IMR-90 (cell line): ENCODE measurements at regions not wholly inside any gene's neighbourhood (a gene's known extent, or its start where the extent isn't known, plus 50 kb on each side); places are given as distances from the start of the nearest gene placed in this dataset.

Experiments
- ATAC-seq: fragments of 200-7000 bp; cut with Tn5 transposase; 2 replicates; pipeline ENCODE4 v1.9.1; 2020; ENCODE audit warnings: low read depth, mild to moderate bottlenecking, moderate library complexity
- BruUV-seq: library from RNA; stranded (reverse); fragments of 400-500 nt; replicated peaks from 2 replicates; lab custom pipeline; 2021; lab: Mats Ljungman, UMichigan
- CTCF ChIA-PET: fragments of 300-600 bp; formaldehyde crosslinking; extraction: SDS; loops from one replicate; lab custom pipeline; 2021; ENCODE audit warnings: antibody characterized with exemption; lab: Yijun Ruan, JAX
- POLR2A ChIA-PET: fragments of 300-600 bp; sonication (Branson Sonifier 250); formaldehyde crosslinking; loops from one replicate; lab custom pipeline; 2022; ENCODE audit warnings: antibody characterized with exemption; ENCODE audit not compliant: unreplicated experiment; lab: Charles Lee
- DNase-seq: peaks from one replicate; pipeline ENCODE4 v3.0.0; 2013
- H2AFZ ChIP-seq: replicated peaks from 2 replicates; pipeline ENCODE3; 2013; ENCODE audit warnings: low read length, mild to moderate bottlenecking; ENCODE audit not compliant: poor library complexity
- H2AK5ac ChIP-seq: 2 replicates; pipeline ENCODE4 v1.6.1; 2013; ENCODE audit warnings: low read depth, low read length, inconsistent platforms
- H2AK9ac ChIP-seq: replicated peaks from 2 replicates; pipeline ENCODE3; 2013; ENCODE audit warnings: mild to moderate bottlenecking, low read depth, low read length, moderate library complexity; ENCODE audit not compliant: poor library complexity
- H2BK120ac ChIP-seq: 2 replicates; pipeline ENCODE4 v1.6.1; 2013; ENCODE audit warnings: low read depth, low read length, inconsistent platforms
- H2BK15ac ChIP-seq: 3 replicates; pipeline ENCODE4 v1.6.1; 2013; ENCODE audit warnings: low read depth, low read length, inconsistent platforms
- H2BK20ac ChIP-seq: 2 replicates; pipeline ENCODE4 v1.6.1; 2013; ENCODE audit warnings: low read depth, mild to moderate bottlenecking, inconsistent platforms, low read length, moderate library complexity
- H2BK5ac ChIP-seq: 2 replicates; pipeline ENCODE4 v1.6.1; 2013; ENCODE audit warnings: mild to moderate bottlenecking, low read depth, low read length, inconsistent platforms; ENCODE audit not compliant: poor library complexity, severe bottlenecking
- H3K14ac ChIP-seq: replicated peaks from 2 replicates; pipeline ENCODE4 v1.6.1; 2013; ENCODE audit warnings: low read depth, low read length, inconsistent platforms
- H3K18ac ChIP-seq: 2 replicates; pipeline ENCODE4 v1.6.1; 2013; ENCODE audit warnings: low read depth, low read length, control low read depth
- H3K23ac ChIP-seq: 2 replicates; pipeline ENCODE4 v1.6.1; 2013; ENCODE audit warnings: low read depth, low read length, inconsistent platforms
- H3K27ac ChIP-seq: 2 replicates; pipeline ENCODE4 v1.5.1; 2013; ENCODE audit warnings: mild to moderate bottlenecking, control low read depth, low read length; ENCODE audit not compliant: insufficient read depth
- H3K27me3 ChIP-seq: 2 replicates; pipeline ENCODE4 v1.6.1; 2013; ENCODE audit warnings: low read length; ENCODE audit not compliant: control insufficient read depth, insufficient read depth
- H3K36me3 ChIP-seq: 2 replicates; pipeline ENCODE4 v1.6.1; 2013; ENCODE audit warnings: low read length, mixed read lengths; ENCODE audit not compliant: control insufficient read depth, insufficient read depth
- H3K4ac ChIP-seq: 2 replicates; pipeline ENCODE4 v1.6.1; 2013; ENCODE audit warnings: low read depth, low read length, inconsistent platforms
- H3K4me1 ChIP-seq: 2 replicates; pipeline ENCODE4 v1.6.1; 2013; ENCODE audit warnings: low read length, mixed read lengths; ENCODE audit not compliant: control insufficient read depth, insufficient read depth
- H3K4me2 ChIP-seq: 2 replicates; pipeline ENCODE4 v1.6.1; 2013; ENCODE audit warnings: low read depth, mild to moderate bottlenecking, control low read depth, low read length, moderate library complexity
- H3K4me3 ChIP-seq: 2 replicates; pipeline ENCODE4 v1.5.1; 2013; ENCODE audit warnings: low read depth, mild to moderate bottlenecking, control low read depth, low read length, moderate library complexity; ENCODE audit not compliant: insufficient read depth
- H3K56ac ChIP-seq: 2 replicates; pipeline ENCODE4 v1.6.1; 2013; ENCODE audit warnings: low read length, inconsistent platforms; ENCODE audit not compliant: insufficient read depth; ENCODE audit errors: extremely low read depth
- H3K79me1 ChIP-seq, 2 experiments: 2 replicates each; pipeline ENCODE4 v1.6.1; 2013; ENCODE audit warnings: low read length in 2 of 2, inconsistent platforms in 1 of 2, low read depth in 1 of 2
- H3K9ac ChIP-seq: 2 replicates; pipeline ENCODE4 v1.6.1; 2013; ENCODE audit warnings: low read depth, low read length, control low read depth
- H3K9me1 ChIP-seq: 2 replicates; pipeline ENCODE4 v1.6.1; 2013; ENCODE audit warnings: low read length, inconsistent platforms; ENCODE audit not compliant: insufficient read depth
- H3K9me3 ChIP-seq: 2 replicates; pipeline ENCODE4 v1.6.1; 2013; ENCODE audit warnings: low read length; ENCODE audit not compliant: control insufficient read depth, insufficient read depth
- H4K20me1 ChIP-seq: 2 replicates; pipeline ENCODE4 v1.6.1; 2013; ENCODE audit warnings: low read length, inconsistent platforms; ENCODE audit not compliant: insufficient read depth
- H4K5ac ChIP-seq: 2 replicates; pipeline ENCODE4 v1.6.1; 2013; ENCODE audit warnings: mild to moderate bottlenecking, low read depth, low read length, control low read depth
- H4K8ac ChIP-seq, 2 experiments: 2 replicates each; pipeline ENCODE4 v1.6.1; 2013; ENCODE audit warnings: low read depth in 2 of 2, low read length in 2 of 2, control low read depth in 1 of 2, inconsistent platforms in 1 of 2
- H4K91ac ChIP-seq: 2 replicates; pipeline ENCODE4 v1.6.1; 2013; ENCODE audit warnings: low read depth, low read length, inconsistent platforms; ENCODE audit not compliant: insufficient read depth
- BHLHE40 ChIP-seq: fragments of 150-350 bp; IDR thresholded peaks from 2 replicates; pipeline ENCODE4 v1.6.1; 2016; ENCODE audit warnings: mild to moderate bottlenecking, low read depth, low read length
- CEBPB ChIP-seq: IDR thresholded peaks from 2 replicates; pipeline ENCODE4 v1.6.1; 2012; ENCODE audit warnings: low read depth, low read length, improper control_type of control experiment
- CHD1 ChIP-seq: IDR thresholded peaks from 2 replicates; pipeline ENCODE4 v1.6.1; 2012; ENCODE audit warnings: low read depth, low read length, improper control_type of control experiment
- CTCF ChIP-seq: conservative IDR thresholded peaks from 2 replicates; pipeline ENCODE4 v1.5.1; 2012; ENCODE audit warnings: mild to moderate bottlenecking, low read depth, low read length, improper control_type of control experiment
- FOS ChIP-seq: fragments of 150-350 bp; IDR thresholded peaks from 2 replicates; pipeline ENCODE4 v1.6.1; 2016; ENCODE audit warnings: low read depth, low read length
- MAZ ChIP-seq: IDR thresholded peaks from 2 replicates; pipeline ENCODE4 v1.6.1; 2012; ENCODE audit warnings: low read depth, mild to moderate bottlenecking, low read length, improper control_type of control experiment, moderate library complexity, borderline replicate concordance
- MXI1 ChIP-seq: IDR thresholded peaks from 2 replicates; pipeline ENCODE4 v1.6.1; 2012; ENCODE audit warnings: low read depth, mild to moderate bottlenecking, low read length, moderate library complexity, borderline replicate concordance
- NFE2L2 ChIP-seq: fragments of 150-350 bp; IDR thresholded peaks from 2 replicates; pipeline ENCODE4 v1.6.1; 2016; ENCODE audit warnings: low read depth, mild to moderate bottlenecking, low read length
- POLR2A ChIP-seq: IDR thresholded peaks from 2 replicates; pipeline ENCODE4 v1.6.1; 2012; ENCODE audit warnings: mild to moderate bottlenecking, low read depth, low read length
- RAD21 ChIP-seq: IDR thresholded peaks from 2 replicates; pipeline ENCODE4 v1.6.1; 2012; ENCODE audit warnings: low read length, improper control_type of control experiment
- RCOR1 ChIP-seq: IDR thresholded peaks from 2 replicates; pipeline ENCODE4 v1.6.1; 2012; ENCODE audit warnings: mild to moderate bottlenecking, low read length, improper control_type of control experiment; ENCODE audit not compliant: insufficient replicate concordance
- WGBS, 2 experiments: methylation state at CpG; one replicate each; pipeline versions ENCODE4 v1.1.5 to v1.1.7; 2013; ENCODE audit warnings: missing lambda C conversion rate in 2 of 2; ENCODE audit not compliant: insufficient read length in 1 of 2; ENCODE audit errors: extremely low coverage in 2 of 2; 5-methylcytosine and 5-hydroxymethylcytosine counted together
- dilution Hi-C: fragments of 300-500 bp; cut with HindIII; formaldehyde crosslinking; loops from one replicate; pipeline ENCODE4 v1.14.3; 2018; ENCODE audit warnings: low sequenced_read_pairs; ENCODE audit not compliant: unreplicated experiment
- in situ Hi-C: fragments of 300-500 bp; cut with MboI; formaldehyde crosslinking; loops from 3 replicates; pipeline ENCODE4 v1.14.3; 2019; ENCODE audit warnings: low sequenced_read_pairs, inconsistent platforms, mixed read lengths
- intact Hi-C: fragments of 100-400 bp; cut with micrococcal nuclease; formaldehyde crosslinking; loops from 2 replicates; pipeline ENCODE4 v1.10.0; 2022

GRCh38 chr14:84544486-84545131 lies 985.3 kb upstream of the FLRT2 start:
- Histone ChIP-seq H2BK5ac (no peak overlapping the region), H3K14ac (no peak overlapping the region), H4K8ac (no peak overlapping the region), H4K91ac (no peak overlapping the region), H3K4me2 (no peak overlapping the region), H3K27ac (no peak overlapping the region), H2BK15ac (no peak overlapping the region), H3K79me1 (no peaks in the 10 kb centered on the region), H2BK120ac (no peak overlapping the region), H3K4ac (no peak overlapping the region), H3K18ac (no peak overlapping the region), H3K9ac (no peak overlapping the region), H2BK20ac (no peak overlapping the region), H4K20me1 (no peaks in the 10 kb centered on the region), H3K4me3 (no peak overlapping the region), H2AFZ (no peak overlapping the region), H3K27me3 (no peaks in the 10 kb centered on the region), H3K56ac (no peak overlapping the region), H3K23ac (no peak overlapping the region), H3K36me3 (no peaks in the 10 kb centered on the region), H3K9me1 (no peaks in the 10 kb centered on the region), H4K5ac (no peak overlapping the region), H3K9me3 (no peaks in the 10 kb centered on the region), H2AK5ac (no peak overlapping the region), H2AK9ac (no peak overlapping the region), H3K4me1 (no peaks in the 10 kb centered on the region)
- ChIA-PET POLR2A (no interaction called here), CTCF (no interaction called here)
- in situ Hi-C loops (no loop called here), dilution Hi-C loops (no loop called here), intact Hi-C loops (no loop called here)
- ATAC-seq (no peak), DNase-seq (no peak)
- TF ChIP-seq CEBPB (no peak), MAZ (no peak), BHLHE40 (no peak), CHD1 (no peak), MXI1 (no peak), NFE2L2 (no peak), FOS (no peak), POLR2A (no peak), RCOR1 (no peak), CTCF (no peak), RAD21 (no peak)
- BruUV-seq = no TSS peak
- WGBS, 2 experiments = no CpG with 5 or more reads among the region's 6 CpGs
